ENCODE measurements at regions not wholly inside any gene's neighbourhood (a gene's known extent, or its start where the extent isn't known, plus 50 kb on each side); places are given as distances from the start of the nearest gene placed in this dataset.

DNA sequence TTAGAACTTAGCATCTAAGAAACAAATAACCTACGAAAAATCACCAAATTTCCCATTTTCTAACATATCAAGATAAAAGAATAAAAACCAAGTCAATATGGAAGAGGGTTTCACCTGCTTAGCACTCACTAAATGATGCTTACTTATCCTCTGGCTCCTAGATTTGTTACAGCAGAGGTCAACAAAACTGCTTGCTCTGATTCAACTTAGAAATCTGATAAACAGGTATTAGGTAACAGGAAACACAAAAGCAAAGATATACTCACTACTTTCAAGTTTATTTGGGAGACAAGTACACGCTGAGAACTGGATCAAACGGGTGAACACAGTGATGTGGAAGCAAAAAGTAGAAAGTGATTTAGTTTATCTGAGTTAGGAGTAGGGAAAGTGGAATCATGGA, 235.7 kb upstream of the TARS1 start:
- TF ChIP-seq EP300 (IDR thresholded peaks at IDR 0.05) = no peak
- no peak for TF ChIP-seq POLR2A (IDR thresholded peaks at IDR 0.05)

Data from ovary (tissue), 1 donor.